IMR-90 (cell line): ENCODE measurements at regions not wholly inside any gene's neighbourhood (a gene's known extent, or its start where the extent isn't known, plus 50 kb on each side); places are given as distances from the start of the nearest gene placed in this dataset.

ENCODE experiments used
- ATAC-seq: fragments of 200-7000 bp; cut with Tn5 transposase; 2 replicates; pipeline ENCODE4 v1.9.1; 2020; ENCODE audit warnings: low read depth, mild to moderate bottlenecking, moderate library complexity
- BruUV-seq: library from RNA; stranded (reverse); fragments of 400-500 nt; replicated peaks from 2 replicates; lab custom pipeline; 2021; lab: Mats Ljungman, UMichigan
- CTCF ChIA-PET: fragments of 300-600 bp; formaldehyde crosslinking; extraction: SDS; loops from one replicate; lab custom pipeline; 2021; ENCODE audit warnings: antibody characterized with exemption; lab: Yijun Ruan, JAX
- POLR2A ChIA-PET: fragments of 300-600 bp; sonication (Branson Sonifier 250); formaldehyde crosslinking; loops from one replicate; lab custom pipeline; 2022; ENCODE audit warnings: antibody characterized with exemption; ENCODE audit not compliant: unreplicated experiment; lab: Charles Lee
- DNase-seq: peaks from one replicate; pipeline ENCODE4 v3.0.0; 2013
- H2AFZ ChIP-seq: replicated peaks from 2 replicates; pipeline ENCODE3; 2013; ENCODE audit warnings: low read length, mild to moderate bottlenecking; ENCODE audit not compliant: poor library complexity
- H2AK5ac ChIP-seq: 2 replicates; pipeline ENCODE4 v1.6.1; 2013; ENCODE audit warnings: low read depth, low read length, inconsistent platforms
- H2AK9ac ChIP-seq: replicated peaks from 2 replicates; pipeline ENCODE3; 2013; ENCODE audit warnings: mild to moderate bottlenecking, low read depth, low read length, moderate library complexity; ENCODE audit not compliant: poor library complexity
- H2BK120ac ChIP-seq: 2 replicates; pipeline ENCODE4 v1.6.1; 2013; ENCODE audit warnings: low read depth, low read length, inconsistent platforms
- H2BK15ac ChIP-seq: 3 replicates; pipeline ENCODE4 v1.6.1; 2013; ENCODE audit warnings: low read depth, low read length, inconsistent platforms
- H2BK20ac ChIP-seq: 2 replicates; pipeline ENCODE4 v1.6.1; 2013; ENCODE audit warnings: low read depth, mild to moderate bottlenecking, inconsistent platforms, low read length, moderate library complexity
- H2BK5ac ChIP-seq: 2 replicates; pipeline ENCODE4 v1.6.1; 2013; ENCODE audit warnings: mild to moderate bottlenecking, low read depth, low read length, inconsistent platforms; ENCODE audit not compliant: poor library complexity, severe bottlenecking
- H3K14ac ChIP-seq: replicated peaks from 2 replicates; pipeline ENCODE4 v1.6.1; 2013; ENCODE audit warnings: low read depth, low read length, inconsistent platforms
- H3K18ac ChIP-seq: 2 replicates; pipeline ENCODE4 v1.6.1; 2013; ENCODE audit warnings: low read depth, low read length, control low read depth
- H3K23ac ChIP-seq: 2 replicates; pipeline ENCODE4 v1.6.1; 2013; ENCODE audit warnings: low read depth, low read length, inconsistent platforms
- H3K27ac ChIP-seq: 2 replicates; pipeline ENCODE4 v1.5.1; 2013; ENCODE audit warnings: mild to moderate bottlenecking, control low read depth, low read length; ENCODE audit not compliant: insufficient read depth
- H3K27me3 ChIP-seq: 2 replicates; pipeline ENCODE4 v1.6.1; 2013; ENCODE audit warnings: low read length; ENCODE audit not compliant: control insufficient read depth, insufficient read depth
- H3K36me3 ChIP-seq: 2 replicates; pipeline ENCODE4 v1.6.1; 2013; ENCODE audit warnings: low read length, mixed read lengths; ENCODE audit not compliant: control insufficient read depth, insufficient read depth
- H3K4ac ChIP-seq: 2 replicates; pipeline ENCODE4 v1.6.1; 2013; ENCODE audit warnings: low read depth, low read length, inconsistent platforms
- H3K4me1 ChIP-seq: 2 replicates; pipeline ENCODE4 v1.6.1; 2013; ENCODE audit warnings: low read length, mixed read lengths; ENCODE audit not compliant: control insufficient read depth, insufficient read depth
- H3K4me2 ChIP-seq: 2 replicates; pipeline ENCODE4 v1.6.1; 2013; ENCODE audit warnings: low read depth, mild to moderate bottlenecking, control low read depth, low read length, moderate library complexity
- H3K4me3 ChIP-seq: 2 replicates; pipeline ENCODE4 v1.5.1; 2013; ENCODE audit warnings: low read depth, mild to moderate bottlenecking, control low read depth, low read length, moderate library complexity; ENCODE audit not compliant: insufficient read depth
- H3K56ac ChIP-seq: 2 replicates; pipeline ENCODE4 v1.6.1; 2013; ENCODE audit warnings: low read length, inconsistent platforms; ENCODE audit not compliant: insufficient read depth; ENCODE audit errors: extremely low read depth
- H3K79me1 ChIP-seq, 2 experiments: 2 replicates each; pipeline ENCODE4 v1.6.1; 2013; ENCODE audit warnings: low read length in 2 of 2, inconsistent platforms in 1 of 2, low read depth in 1 of 2
- H3K9ac ChIP-seq: 2 replicates; pipeline ENCODE4 v1.6.1; 2013; ENCODE audit warnings: low read depth, low read length, control low read depth
- H3K9me1 ChIP-seq: 2 replicates; pipeline ENCODE4 v1.6.1; 2013; ENCODE audit warnings: low read length, inconsistent platforms; ENCODE audit not compliant: insufficient read depth
- H3K9me3 ChIP-seq: 2 replicates; pipeline ENCODE4 v1.6.1; 2013; ENCODE audit warnings: low read length; ENCODE audit not compliant: control insufficient read depth, insufficient read depth
- H4K20me1 ChIP-seq: 2 replicates; pipeline ENCODE4 v1.6.1; 2013; ENCODE audit warnings: low read length, inconsistent platforms; ENCODE audit not compliant: insufficient read depth
- H4K5ac ChIP-seq: 2 replicates; pipeline ENCODE4 v1.6.1; 2013; ENCODE audit warnings: mild to moderate bottlenecking, low read depth, low read length, control low read depth
- H4K8ac ChIP-seq, 2 experiments: 2 replicates each; pipeline ENCODE4 v1.6.1; 2013; ENCODE audit warnings: low read depth in 2 of 2, low read length in 2 of 2, control low read depth in 1 of 2, inconsistent platforms in 1 of 2
- H4K91ac ChIP-seq: 2 replicates; pipeline ENCODE4 v1.6.1; 2013; ENCODE audit warnings: low read depth, low read length, inconsistent platforms; ENCODE audit not compliant: insufficient read depth
- BHLHE40 ChIP-seq: fragments of 150-350 bp; IDR thresholded peaks from 2 replicates; pipeline ENCODE4 v1.6.1; 2016; ENCODE audit warnings: mild to moderate bottlenecking, low read depth, low read length
- CEBPB ChIP-seq: IDR thresholded peaks from 2 replicates; pipeline ENCODE4 v1.6.1; 2012; ENCODE audit warnings: low read depth, low read length, improper control_type of control experiment
- CHD1 ChIP-seq: IDR thresholded peaks from 2 replicates; pipeline ENCODE4 v1.6.1; 2012; ENCODE audit warnings: low read depth, low read length, improper control_type of control experiment
- FOS ChIP-seq: fragments of 150-350 bp; IDR thresholded peaks from 2 replicates; pipeline ENCODE4 v1.6.1; 2016; ENCODE audit warnings: low read depth, low read length
- MAFK ChIP-seq: IDR thresholded peaks from 2 replicates; pipeline ENCODE4 v1.6.1; 2012; ENCODE audit warnings: low read depth, low read length, improper control_type of control experiment
- MAZ ChIP-seq: IDR thresholded peaks from 2 replicates; pipeline ENCODE4 v1.6.1; 2012; ENCODE audit warnings: low read depth, mild to moderate bottlenecking, low read length, improper control_type of control experiment, moderate library complexity, borderline replicate concordance
- MXI1 ChIP-seq: IDR thresholded peaks from 2 replicates; pipeline ENCODE4 v1.6.1; 2012; ENCODE audit warnings: low read depth, mild to moderate bottlenecking, low read length, moderate library complexity, borderline replicate concordance
- NFE2L2 ChIP-seq: fragments of 150-350 bp; IDR thresholded peaks from 2 replicates; pipeline ENCODE4 v1.6.1; 2016; ENCODE audit warnings: low read depth, mild to moderate bottlenecking, low read length
- POLR2A ChIP-seq: IDR thresholded peaks from 2 replicates; pipeline ENCODE4 v1.6.1; 2012; ENCODE audit warnings: mild to moderate bottlenecking, low read depth, low read length
- RAD21 ChIP-seq: IDR thresholded peaks from 2 replicates; pipeline ENCODE4 v1.6.1; 2012; ENCODE audit warnings: low read length, improper control_type of control experiment
- RFX5 ChIP-seq: IDR thresholded peaks from 2 replicates; pipeline ENCODE4 v1.8.0; 2012; ENCODE audit warnings: low read depth, mild to moderate bottlenecking, low read length, moderate library complexity
- SMC3 ChIP-seq: fragments of 150-350 bp; IDR thresholded peaks from 2 replicates; pipeline ENCODE4 v1.6.1; 2016; ENCODE audit warnings: low read depth, mild to moderate bottlenecking, antibody characterized with exemption, low read length, moderate library complexity
- WGBS, 2 experiments: methylation state at CpG; one replicate each; pipeline versions ENCODE4 v1.1.5 to v1.1.7; 2013; ENCODE audit warnings: missing lambda C conversion rate in 2 of 2; ENCODE audit not compliant: insufficient read length in 1 of 2; ENCODE audit errors: extremely low coverage in 2 of 2; 5-methylcytosine and 5-hydroxymethylcytosine counted together
- dilution Hi-C: fragments of 300-500 bp; cut with HindIII; formaldehyde crosslinking; loops from one replicate; pipeline ENCODE4 v1.14.3; 2018; ENCODE audit warnings: low sequenced_read_pairs; ENCODE audit not compliant: unreplicated experiment
- in situ Hi-C: fragments of 300-500 bp; cut with MboI; formaldehyde crosslinking; loops from 3 replicates; pipeline ENCODE4 v1.14.3; 2019; ENCODE audit warnings: low sequenced_read_pairs, inconsistent platforms, mixed read lengths
- intact Hi-C: fragments of 100-400 bp; cut with micrococcal nuclease; formaldehyde crosslinking; loops from 2 replicates; pipeline ENCODE4 v1.10.0; 2022
- TF ChIP-seq, protein P1 (sequence below): fragments of 150-350 bp; IDR thresholded peaks from 2 replicates; pipeline ENCODE4 v1.6.1; 2017; ENCODE audit warnings: mild to moderate bottlenecking, antibody characterized with exemption, low read length, low read depth
- TF ChIP-seq, protein P2 (sequence below): fragments of 150-350 bp; IDR thresholded peaks from 2 replicates; pipeline ENCODE4 v1.6.1; 2016; ENCODE audit warnings: low read depth, mild to moderate bottlenecking, low read length, moderate library complexity, borderline replicate concordance
- TF ChIP-seq, protein P3 (sequence below): conservative IDR thresholded peaks from 2 replicates; pipeline ENCODE4 v1.5.1; 2012; ENCODE audit warnings: mild to moderate bottlenecking, low read depth, low read length, improper control_type of control experiment

DNA sequence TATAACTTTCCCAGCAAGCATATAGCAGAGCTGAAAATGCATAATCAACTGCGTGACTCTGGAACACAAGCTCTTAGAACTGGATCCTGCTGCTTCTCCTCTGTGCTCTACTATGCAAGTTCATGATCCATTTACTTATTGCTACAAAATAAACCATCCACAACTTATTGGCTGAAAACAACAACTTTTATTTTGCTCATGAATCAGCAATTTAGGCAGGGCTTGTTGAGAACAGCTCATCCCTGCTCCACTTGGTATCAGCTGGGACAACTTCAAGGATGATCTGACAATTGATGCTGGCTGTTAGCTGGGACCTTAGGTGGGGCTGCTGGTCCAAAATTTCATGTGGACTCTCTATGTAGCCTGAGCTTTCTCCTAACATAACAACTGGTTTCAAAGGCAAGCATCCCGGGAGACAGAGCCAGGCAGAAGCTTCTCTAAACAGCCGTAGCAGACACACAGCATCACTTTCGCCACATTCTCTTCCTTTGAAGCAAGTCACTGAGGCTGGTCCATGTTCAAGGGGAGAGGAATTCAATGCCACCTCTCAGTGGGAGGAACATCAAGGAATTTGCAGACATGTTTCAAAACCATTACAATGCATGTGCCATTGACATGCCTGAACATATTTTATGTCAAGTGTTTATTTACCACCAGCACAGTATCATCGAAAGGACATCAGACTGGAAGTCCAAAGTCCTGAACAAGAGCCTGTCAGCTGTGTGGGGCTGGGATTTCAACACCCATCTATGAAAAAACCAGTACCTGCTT, 153.1 kb upstream of the PKDCC start:
- BruUV-seq = no TSS peak
- POLR2A ChIA-PET = no interaction called here
- TF ChIP-seq MAFK (no peak), NFE2L2 (no peak), RFX5 (no peak), MXI1 (no peak), CHD1 (no peak), BHLHE40 (no peak), RAD21 (no peak), SMC3 (no peak), MAZ (no peak), POLR2A (no peak), CEBPB (no peak), FOS (no peak)
- TF ChIP-seq, protein P1, sequence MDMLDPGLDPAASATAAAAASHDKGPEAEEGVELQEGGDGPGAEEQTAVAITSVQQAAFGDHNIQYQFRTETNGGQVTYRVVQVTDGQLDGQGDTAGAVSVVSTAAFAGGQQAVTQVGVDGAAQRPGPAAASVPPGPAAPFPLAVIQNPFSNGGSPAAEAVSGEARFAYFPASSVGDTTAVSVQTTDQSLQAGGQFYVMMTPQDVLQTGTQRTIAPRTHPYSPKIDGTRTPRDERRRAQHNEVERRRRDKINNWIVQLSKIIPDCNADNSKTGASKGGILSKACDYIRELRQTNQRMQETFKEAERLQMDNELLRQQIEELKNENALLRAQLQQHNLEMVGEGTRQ = no peak
- TF ChIP-seq, protein P2, sequence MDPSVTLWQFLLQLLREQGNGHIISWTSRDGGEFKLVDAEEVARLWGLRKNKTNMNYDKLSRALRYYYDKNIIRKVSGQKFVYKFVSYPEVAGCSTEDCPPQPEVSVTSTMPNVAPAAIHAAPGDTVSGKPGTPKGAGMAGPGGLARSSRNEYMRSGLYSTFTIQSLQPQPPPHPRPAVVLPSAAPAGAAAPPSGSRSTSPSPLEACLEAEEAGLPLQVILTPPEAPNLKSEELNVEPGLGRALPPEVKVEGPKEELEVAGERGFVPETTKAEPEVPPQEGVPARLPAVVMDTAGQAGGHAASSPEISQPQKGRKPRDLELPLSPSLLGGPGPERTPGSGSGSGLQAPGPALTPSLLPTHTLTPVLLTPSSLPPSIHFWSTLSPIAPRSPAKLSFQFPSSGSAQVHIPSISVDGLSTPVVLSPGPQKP = no peak
- TF ChIP-seq, protein P3, sequence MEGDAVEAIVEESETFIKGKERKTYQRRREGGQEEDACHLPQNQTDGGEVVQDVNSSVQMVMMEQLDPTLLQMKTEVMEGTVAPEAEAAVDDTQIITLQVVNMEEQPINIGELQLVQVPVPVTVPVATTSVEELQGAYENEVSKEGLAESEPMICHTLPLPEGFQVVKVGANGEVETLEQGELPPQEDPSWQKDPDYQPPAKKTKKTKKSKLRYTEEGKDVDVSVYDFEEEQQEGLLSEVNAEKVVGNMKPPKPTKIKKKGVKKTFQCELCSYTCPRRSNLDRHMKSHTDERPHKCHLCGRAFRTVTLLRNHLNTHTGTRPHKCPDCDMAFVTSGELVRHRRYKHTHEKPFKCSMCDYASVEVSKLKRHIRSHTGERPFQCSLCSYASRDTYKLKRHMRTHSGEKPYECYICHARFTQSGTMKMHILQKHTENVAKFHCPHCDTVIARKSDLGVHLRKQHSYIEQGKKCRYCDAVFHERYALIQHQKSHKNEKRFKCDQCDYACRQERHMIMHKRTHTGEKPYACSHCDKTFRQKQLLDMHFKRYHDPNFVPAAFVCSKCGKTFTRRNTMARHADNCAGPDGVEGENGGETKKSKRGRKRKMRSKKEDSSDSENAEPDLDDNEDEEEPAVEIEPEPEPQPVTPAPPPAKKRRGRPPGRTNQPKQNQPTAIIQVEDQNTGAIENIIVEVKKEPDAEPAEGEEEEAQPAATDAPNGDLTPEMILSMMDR = no peak

More for the DNA sequence above, 153.1 kb upstream of the PKDCC start:
- Histone ChIP-seq H3K4ac (no peak overlapping the region), H3K4me1 (no peaks in the 10 kb centered on the region; the same call in 1 of the 2 replicates), H3K18ac (no peak overlapping the region), H3K4me3 (no peak overlapping the region), H2BK5ac (no peak overlapping the region), H2BK15ac (no peak overlapping the region), H3K4me2 (no peak overlapping the region), H3K23ac (no peak overlapping the region), H2AK5ac (no peak overlapping the region), H3K9me3 (no peaks in the 10 kb centered on the region), H3K27me3 (peaks cover 12% of the 10 kb centered on the region), H4K8ac (no peak overlapping the region), H4K5ac (no peak overlapping the region), H2AK9ac (no peak overlapping the region), H3K79me1 (no peaks in the 10 kb centered on the region), H3K9me1 (no peaks in the 10 kb centered on the region), H3K56ac (no peak overlapping the region), H2AFZ (no peak overlapping the region), H4K91ac (no peak overlapping the region), H3K36me3 (no peaks in the 10 kb centered on the region), H3K9ac (no peak overlapping the region), H2BK120ac (no peak overlapping the region), H3K14ac (no peak overlapping the region), H3K27ac (no peak overlapping the region), H4K20me1 (no peaks in the 10 kb centered on the region), H2BK20ac (no peak overlapping the region)
- in situ Hi-C loops (no loop called here), dilution Hi-C loops (loop anchor here (25.0 kb wide), 1 partner anchor 193 kb away; no protein-coding TSS in a partner anchor), intact Hi-C loops (no loop called here)
- ATAC-seq (no peak; the same call in 1 of the 2 replicates), DNase-seq (no peak)
- CTCF ChIA-PET = interaction anchor here (0.6 kb wide), 1 partner anchor 35 kb away, joined by 5 read pairs; no protein-coding TSS in a partner anchor
- 88% methylated on average over 1 of the region's 5 CpGs; no CpG with 5 or more reads in 1 of the 2 experiments for WGBS, 2 experiments
